Superior temporal gyrus (tissue), 1 donor: ENCODE measurements at regions not wholly inside any gene's neighbourhood (a gene's known extent, or its start where the extent isn't known, plus 50 kb on each side); places are given as distances from the start of the nearest gene placed in this dataset.

ENCODE experiments used
- DNase-seq: peaks from one replicate; pipeline ENCODE4 v3.0.0-alpha.2; 2016; ENCODE audit errors: extremely low spot score

- no peak for DNase-seq
Observed at GRCh38 chr2:15718944-15719323, 127.3 kb downstream of the DDX1 start.

DNA sequence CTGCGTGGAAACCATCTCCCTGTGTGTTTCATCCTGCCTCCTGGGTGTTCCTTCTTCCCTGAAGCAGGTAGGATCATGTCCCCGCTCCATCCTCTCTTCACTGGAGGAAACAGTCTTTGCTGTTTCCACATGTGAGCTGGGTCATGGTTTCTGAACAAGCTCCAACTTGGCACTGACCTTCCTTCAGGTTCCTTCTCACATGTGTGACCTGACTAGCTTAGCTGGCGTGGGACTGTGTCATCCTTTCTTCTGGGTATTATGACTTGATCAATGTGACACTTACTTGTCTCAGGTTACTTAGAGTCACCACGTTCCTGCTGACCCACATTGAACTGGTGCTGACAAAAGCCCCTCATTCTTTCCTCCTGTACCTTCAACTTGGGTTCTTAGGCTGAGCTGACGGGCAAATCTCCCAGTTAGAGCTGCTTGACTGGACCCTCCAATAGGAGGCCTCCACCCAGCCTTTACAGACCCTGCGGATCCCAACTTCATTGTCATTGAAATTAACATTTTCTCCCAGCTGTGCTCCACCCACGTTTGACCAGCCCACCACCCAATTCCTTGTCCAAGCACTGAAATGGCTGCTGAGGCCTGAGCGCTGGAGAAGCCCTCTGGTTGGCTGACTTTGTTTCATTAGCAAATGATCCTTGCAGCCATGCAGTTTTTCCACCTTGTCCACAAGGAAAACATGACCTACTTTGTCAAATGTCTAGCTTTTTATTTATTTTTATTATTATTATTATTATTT is 128.1 kb downstream of the DDX1 start:
- DNase-seq: no peak

DNA sequence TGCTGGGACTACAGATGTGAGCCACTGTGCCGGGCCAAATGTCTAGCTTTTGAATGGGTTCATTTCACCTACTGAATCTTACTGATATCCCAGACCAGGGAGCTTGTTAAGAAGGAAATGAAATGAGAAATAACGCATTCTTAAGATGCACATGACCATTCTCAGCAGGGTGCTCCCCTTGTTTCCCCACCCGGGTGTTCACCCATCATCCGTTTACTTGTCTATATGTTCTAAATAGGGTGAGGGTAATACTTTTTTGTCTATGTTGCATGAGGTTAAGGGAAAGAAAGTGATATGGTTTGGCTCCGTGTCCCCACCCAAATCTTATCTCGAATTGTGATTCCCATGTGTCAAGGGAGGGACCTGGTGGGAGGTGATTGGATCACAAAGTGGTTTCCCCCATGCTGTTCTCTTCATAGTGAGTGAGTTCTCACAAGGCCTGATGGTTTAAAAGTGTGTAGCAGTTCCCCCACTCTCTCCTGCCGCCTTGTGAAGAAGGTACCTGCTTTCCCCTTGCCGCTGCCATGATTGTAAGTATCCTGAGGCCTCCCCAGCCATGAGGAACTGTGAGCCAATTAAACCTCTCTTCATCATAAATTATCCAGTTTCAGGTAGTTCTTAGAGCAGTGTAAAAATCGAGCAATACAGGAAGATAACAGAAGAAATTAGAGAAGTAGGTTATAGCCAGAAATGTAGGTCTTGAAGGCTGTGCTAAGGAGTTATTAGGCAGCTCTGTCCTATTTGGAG is 129.1 kb downstream of the DDX1 start:
- DNase-seq: no peak

DNA sequence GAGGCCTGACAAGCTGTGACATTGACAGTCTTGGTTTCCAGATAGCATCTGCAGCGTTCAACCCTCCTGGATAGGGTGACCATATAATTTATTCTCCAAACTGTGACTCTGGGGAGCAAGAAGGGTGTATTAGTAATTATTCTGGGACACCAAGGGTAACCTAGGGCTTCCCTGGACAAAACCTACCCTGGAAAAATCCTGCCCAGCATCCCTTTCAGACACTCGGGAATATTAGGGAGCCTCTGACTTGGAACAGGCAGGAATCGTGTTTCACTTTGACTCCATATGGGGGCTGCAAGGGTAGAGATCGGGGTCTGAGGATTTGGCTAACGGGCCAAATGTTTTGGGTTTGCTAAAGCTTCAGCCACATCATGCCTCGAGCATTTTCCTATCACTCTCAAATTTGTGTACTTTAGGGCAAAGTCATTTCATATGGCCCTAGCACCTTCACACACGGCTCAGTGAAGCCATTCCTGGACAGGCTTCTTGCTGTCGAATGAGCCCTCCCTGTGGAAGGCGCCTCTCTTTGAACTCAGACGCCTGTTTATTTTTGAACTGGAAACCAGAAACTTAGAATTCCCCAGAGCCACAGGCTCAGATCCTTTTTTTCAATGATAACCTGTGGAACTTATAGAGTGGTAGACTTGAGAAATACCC is 129.9 kb downstream of the DDX1 start:
- DNase-seq: no peak

DNA sequence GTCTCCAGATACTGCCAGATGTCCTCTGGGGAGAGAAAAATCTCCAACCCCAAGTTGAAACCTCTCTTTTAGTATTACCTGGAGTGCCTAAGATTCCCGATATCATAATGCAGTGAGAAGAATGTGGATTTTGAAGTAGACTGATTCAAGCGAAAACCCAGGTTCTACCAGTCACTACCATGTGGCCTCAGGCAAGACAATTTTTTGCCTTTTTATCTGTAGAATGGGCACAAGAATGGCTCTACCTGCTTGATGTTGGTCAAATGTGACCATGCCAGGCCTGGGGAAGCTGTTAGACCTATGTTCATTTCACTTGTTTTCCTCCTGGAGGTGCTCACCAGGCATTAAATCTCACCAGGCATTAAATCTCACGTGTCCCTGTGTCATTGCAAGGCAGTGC is 131.3 kb downstream of the DDX1 start:
- no peak for DNase-seq

- no peak for DNase-seq
Observed at GRCh38 chr2:15724235-15724634, 132.6 kb downstream of the DDX1 start.

GRCh38 chr2:15725101-15725781 is 133.6 kb downstream of the DDX1 start:
- no peak for DNase-seq

DNA sequence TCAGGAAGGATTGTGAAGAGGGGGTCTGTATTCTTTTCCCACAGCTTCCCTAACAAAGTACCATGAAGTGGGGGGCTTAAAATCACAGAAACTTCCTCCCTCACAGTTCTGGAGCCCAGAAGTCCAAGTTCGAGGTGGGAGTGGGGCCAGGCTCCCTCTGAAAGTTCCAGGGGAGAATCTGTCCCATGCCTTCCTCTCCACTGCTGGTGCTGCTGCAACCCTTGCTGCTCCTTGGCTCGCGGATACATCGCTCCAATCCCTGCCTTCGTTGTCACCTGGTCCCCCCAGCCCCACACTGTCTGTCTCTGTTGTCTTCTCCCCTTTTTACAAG is 134.1 kb downstream of the DDX1 start:
- no peak for DNase-seq

DNA sequence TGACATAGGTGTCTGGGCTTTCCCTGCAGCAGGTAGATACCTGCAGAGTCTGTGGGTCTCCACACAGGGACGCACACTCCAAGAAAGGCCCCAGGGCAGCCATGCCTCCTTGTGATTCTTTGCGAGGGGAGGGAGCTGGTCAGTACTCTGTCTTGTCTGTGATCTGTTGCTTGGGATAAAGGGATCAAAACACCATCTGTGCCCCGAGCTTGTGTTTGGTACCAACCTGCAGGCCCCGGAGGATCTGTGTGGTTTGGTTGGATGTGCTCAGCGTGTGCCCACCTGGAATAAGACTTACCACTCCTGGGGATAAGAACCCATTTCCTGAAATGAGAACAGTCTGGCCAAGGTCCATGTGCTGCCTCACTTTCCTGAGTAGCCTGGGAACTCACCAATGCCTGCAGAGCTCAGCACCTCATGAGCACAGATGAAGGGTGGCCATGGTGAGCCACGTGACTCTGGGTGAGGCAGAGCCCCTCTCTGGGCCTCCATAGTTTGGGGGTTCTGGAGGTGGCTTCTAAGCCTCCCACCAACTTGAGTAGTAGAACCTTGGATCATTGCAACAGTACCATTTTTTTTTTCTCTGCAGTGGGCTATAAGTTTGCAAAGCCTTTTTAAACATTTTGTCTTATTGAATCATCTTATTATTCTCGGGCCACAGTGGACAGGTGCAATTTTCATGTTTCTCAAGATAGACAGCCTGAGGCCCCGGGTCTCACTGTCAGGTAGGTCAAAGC is 134.8 kb downstream of the DDX1 start:
- DNase-seq: no peak

DNA sequence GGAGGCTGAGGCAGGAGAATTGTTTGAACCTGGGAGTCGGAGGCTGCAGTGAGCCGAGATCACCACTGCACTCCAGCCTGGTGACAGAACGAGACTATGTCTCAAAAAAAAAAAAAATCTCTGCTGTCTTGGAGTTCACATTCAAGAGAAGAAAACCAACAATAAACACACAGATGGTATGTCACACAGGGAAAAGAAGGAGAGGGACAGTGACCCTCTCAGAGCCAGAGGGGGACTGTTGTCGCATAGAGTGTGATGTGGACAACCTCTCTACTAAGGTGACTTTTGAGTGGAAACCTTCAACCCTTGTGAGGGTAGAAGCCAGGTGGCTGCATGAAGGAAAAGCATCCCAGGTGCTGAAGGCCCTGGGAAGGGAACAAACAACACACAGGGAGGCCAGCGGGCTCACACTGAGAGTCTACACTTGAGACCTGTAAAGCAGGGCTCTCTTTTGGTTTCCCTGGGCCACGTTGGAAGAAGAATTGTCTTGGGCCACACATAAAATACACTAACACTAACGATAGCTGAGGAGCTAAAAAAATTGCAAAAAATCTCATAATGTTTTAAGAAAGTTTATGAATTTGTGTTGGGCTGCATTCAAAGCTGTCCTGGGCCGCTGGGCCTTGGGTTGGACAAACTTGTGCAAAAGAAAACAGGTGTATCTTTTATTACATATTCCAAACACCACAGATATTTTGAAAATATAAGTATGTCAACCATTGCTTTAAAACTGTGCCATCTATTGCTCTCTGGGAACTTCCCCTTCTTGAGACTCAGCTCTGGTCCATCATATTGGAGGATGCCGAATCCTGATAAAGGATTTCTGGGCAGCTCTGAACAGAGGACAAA is 136.0 kb downstream of the DDX1 start:
- no peak for DNase-seq

DNA sequence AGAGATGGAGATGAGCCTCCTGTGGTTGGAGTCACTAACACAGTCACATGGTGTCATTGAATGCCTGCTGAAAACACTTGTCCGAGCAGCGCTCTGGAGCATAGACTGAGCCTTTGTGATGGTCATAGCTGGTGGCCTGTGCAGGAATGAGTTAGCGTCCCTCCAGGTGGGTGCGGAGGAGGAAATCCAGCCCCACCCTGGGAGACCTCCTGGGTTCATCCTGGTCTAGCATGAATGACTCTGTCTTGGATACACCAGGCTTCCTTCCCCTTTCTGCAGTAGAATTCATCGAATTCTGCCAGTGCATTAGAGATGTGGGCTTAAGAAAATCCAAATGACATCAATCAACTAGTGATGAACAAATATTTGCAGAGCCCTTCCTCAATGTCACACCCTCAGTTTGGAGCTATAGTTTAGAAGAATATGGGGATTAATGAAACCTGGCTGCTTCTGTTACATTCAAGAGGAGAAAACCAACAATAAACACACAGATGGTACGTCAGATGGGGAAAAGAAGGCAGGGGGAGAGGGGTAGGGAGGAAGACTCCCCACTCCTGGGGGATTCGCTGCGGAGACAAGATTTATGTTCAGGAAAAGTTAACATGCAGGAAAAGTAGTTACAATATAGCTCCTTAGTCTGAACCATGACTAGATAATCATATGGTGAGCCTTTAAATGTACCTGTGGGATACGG is 136.7 kb downstream of the DDX1 start:
- peak; percentile 87 for DNase-seq

DNA sequence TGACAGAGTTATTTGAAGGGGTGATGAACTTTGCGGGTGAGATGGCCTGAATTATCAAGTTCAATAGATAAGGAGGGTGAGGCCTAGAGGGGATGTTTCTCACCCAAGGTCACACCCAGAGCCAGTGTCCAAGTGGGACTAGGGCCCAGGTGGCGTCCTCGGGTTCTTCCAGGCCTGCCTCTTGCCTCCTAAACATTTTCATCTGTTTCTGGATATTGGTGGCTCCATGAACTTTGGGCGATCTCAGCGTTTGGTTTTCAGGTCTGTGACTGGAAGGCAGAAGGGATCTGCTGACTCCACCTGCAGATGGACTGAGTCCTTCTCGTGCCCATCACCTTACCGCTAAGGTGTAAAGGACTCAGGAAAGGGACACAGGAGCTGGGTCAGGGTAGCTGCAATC is 137.3 kb downstream of the DDX1 start:
- DNase-seq: no peak

DNA sequence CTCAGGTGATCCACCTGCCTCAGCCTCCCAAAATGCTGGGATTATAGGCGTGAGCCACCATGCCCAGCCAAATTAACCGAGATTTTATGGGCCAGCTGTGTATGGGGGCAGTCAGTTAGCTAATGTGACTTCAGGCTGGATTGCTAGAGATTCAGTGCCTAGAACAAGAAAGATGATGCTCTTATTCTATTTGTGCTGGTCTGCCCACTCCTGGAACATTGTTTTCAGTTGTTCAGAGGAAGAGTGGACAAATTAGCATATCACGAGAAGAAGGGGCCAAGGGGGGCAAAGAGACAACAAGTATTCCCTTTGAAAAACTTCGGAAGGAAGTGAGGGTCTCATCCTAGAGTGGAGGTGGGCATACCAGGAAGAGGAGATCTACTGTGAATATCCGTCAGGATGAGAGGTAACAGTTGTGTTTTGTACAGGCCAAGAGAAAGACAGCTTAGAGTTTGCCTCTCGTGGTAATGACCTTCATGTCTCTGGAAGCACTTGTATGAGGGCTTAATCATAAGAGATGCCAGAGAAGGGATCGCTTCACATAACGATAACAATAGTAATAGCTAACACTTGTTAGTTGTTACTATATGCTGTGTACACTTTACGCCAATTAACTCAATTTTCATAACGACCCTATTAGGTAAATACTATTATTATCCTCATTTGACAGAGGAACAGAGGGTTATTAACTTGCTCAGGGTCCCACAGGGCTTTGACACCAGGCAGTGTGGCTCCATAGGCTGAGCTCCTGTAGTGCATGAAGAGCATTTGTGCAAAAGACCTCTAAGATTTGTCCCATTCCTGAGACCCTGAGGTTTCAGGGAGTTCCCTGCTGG is 138.3 kb downstream of the DDX1 start:
- no peak for DNase-seq

DNA sequence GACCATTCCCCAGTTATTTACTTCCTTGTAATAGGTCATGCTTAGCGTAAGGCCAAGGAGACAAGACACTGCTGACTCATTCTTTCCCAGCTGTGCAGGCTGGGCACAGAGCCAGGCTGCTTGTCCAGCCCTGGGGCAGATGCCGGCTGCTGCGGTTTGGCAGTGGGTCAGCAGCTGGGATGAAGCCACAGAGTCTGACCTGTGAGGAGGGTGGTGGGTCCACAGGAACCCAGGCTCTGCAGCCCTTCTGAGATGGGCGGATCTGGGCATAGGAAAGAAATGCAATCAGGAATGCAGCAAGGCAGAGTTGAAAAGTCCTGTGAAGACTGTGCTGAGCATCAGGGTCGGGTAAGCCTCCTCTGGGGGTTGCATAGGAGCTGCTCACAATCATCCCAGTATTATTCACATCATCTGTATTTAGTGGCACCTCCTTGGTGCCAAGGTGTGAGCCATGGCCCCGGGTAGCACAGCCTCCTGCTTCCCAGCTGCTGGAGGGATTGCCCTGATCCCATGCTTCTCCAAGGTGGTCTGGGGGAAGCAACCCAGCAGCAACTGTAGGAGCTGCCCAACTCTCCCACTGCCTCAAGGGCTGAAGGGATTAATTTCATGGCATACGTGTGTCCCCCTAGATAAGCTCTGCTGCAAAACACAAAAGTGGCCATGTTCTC is 139.0 kb downstream of the DDX1 start:
- peak; percentile 96 for DNase-seq

GRCh38 chr2:15731213-15731888 is 139.7 kb downstream of the DDX1 start:
- no peak for DNase-seq

- DNase-seq: no peak
Observed at GRCh38 chr2:15731889-15732271, 140.2 kb downstream of the DDX1 start.

DNA sequence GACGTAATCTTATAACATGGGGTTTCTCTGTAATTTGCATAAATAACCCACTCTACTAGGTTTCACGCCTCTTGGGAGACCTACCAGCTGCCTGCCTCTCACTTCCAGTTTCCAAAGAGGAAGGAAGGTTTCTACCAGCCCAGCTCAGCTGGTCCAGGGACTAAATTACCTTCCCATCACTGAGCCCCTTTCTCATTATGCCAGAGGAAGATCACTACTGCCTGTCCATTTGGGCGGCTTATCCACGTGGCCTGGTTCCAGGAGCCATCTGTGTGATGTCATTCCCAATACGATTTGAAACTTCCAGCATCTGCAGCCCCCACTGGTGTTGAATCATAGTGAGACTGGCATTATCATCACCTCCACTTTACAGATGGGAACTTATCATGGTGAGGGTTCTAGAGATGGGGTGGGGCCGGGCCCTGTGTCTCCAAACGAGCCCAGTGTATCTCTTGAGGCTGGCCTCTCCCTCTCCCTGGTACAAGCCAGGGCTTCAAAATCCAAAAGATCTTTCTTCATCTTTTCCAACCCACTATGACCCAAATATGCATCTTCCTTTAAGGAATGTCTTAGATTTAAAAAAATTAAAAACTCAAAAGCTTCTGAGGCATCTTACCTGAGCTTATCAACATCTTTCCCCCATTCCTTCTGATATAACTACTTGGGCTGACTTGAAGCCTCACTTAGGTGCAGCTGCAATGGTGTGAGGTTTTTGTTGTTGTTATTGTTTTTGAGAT is 140.8 kb downstream of the DDX1 start:
- no peak for DNase-seq
